ENCODE measurements at regions not wholly inside any gene's neighbourhood (a gene's known extent, or its start where the extent isn't known, plus 50 kb on each side); places are given as distances from the start of the nearest gene placed in this dataset.

DNA sequence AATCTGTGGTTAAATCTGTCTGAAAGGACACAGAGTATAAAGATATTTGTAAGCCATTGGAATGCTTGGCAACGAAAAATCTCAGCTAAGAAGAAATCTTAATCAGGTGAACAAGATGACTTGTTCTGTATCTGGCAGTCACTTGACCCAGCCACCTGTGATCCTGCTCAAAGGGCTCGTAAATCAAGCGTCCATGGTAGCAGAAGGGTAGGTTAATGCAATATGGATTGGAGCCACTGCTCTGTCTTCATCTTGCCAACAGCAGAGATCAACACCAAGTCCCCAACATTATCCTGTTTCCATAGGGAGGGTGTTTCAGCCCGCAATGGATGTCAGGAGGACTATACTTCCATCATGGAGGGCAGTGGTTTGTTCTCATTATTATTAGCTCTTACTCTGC lies 378.4 kb downstream of the CDH7 start:
- no peak overlapping the region for H3K27ac ChIP-seq (ENCODE audit: low read depth, low read length)
- no peaks in the 10 kb centered on the region for H3K27me3 ChIP-seq (ENCODE audit: insufficient read depth, low read length)
- DNase-seq (ENCODE audit: low read depth, low spot score) = no peak
- intact Hi-C loops (cut with micrococcal nuclease) = no loop called here
- ChIA-PET CTCF (no interaction called here), RAD21 (ENCODE audit: low non-redundant PET in 1 of 2, low total read pairs in 2 of 2, uncharacterized antibody in 2 of 2, unreplicated experiment in 2 of 2) (no interaction called here), POLR2A (no interaction called here)
- no TSS peak for BruUV-seq (replicated peaks)
- no peak overlapping the region for H3K4me2 ChIP-seq (ENCODE audit: low read length)
- H3K36me3 ChIP-seq (ENCODE audit: control insufficient read depth in 1 of 2, insufficient read depth in 2 of 2, low read length in 2 of 2) = no peaks in the 10 kb centered on the region
- TF ChIP-seq CEBPB (IDR thresholded peaks at IDR 0.05; ENCODE audit: low read depth) (no peak), ELF1 (IDR thresholded peaks at IDR 0.05; ENCODE audit: borderline replicate concordance, low read depth) (no peak), ZNF274 (IDR thresholded peaks at IDR 0.05; ENCODE audit: low read depth, low read length) (no peak), SP1 (IDR thresholded peaks at IDR 0.05; ENCODE audit: low read depth) (no peak), CTCF (IDR thresholded peaks at IDR 0.05 in 2 of 3, conservative IDR thresholded peaks at IDR 0.05 in 1 of 3; ENCODE audit: borderline replicate concordance in 1 of 3, insufficient read depth in 1 of 3, low read depth in 2 of 3, low read length in 2 of 3) (no peak), POLR2AphosphoS5 (IDR thresholded peaks at IDR 0.05; ENCODE audit: low read depth, low read length) (no peak), JUND (IDR thresholded peaks at IDR 0.05) (no peak), CBX3 (IDR thresholded peaks at IDR 0.05; ENCODE audit: low read depth) (no peak)
- TF ChIP-seq, protein P1, sequence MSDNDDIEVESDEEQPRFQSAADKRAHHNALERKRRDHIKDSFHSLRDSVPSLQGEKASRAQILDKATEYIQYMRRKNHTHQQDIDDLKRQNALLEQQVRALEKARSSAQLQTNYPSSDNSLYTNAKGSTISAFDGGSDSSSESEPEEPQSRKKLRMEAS (IDR thresholded peaks at IDR 0.05) = no peak
- no peaks in the 10 kb centered on the region for H3K79me2 ChIP-seq (ENCODE audit: insufficient read depth, low read length)
- H3K4me3 ChIP-seq (replicated peaks in 1 of 2; ENCODE audit: low read depth in 1 of 2, low read length in 2 of 2) = no peak overlapping the region
- no peaks in the 10 kb centered on the region for H4K20me1 ChIP-seq (ENCODE audit: insufficient read depth)
- H3K9me2 ChIP-seq (ENCODE audit: insufficient read depth) = no peaks in the 10 kb centered on the region
- H2AFZ ChIP-seq (ENCODE audit: low read depth, low read length, poor library complexity, severe bottlenecking) = no peak overlapping the region
- H3K9me3 ChIP-seq (ENCODE audit: control insufficient read depth in 1 of 2, insufficient read depth in 1 of 2, low read depth in 1 of 2, low read length in 2 of 2) = peaks cover 5 to 25% of the 10 kb centered on the region in 2 experiments; a peak in 2 of 4 replicates
- no peaks in the 10 kb centered on the region for H3K4me1 ChIP-seq (ENCODE audit: control insufficient read depth in 1 of 2, insufficient read depth in 2 of 2, low read length in 2 of 2)
- H3K9ac ChIP-seq (ENCODE audit: low read length) = no peak overlapping the region
- no peak for ATAC-seq

GRCh38 chr18:66126266-66126665 lies 375.5 kb downstream of the CDH7 start:
- CTCF ChIA-PET = no interaction called here
- Histone ChIP-seq H3K4me1 (ENCODE audit: control insufficient read depth in 1 of 2, insufficient read depth in 2 of 2, low read length in 2 of 2) (no peaks in the 10 kb centered on the region), H3K4me2 (ENCODE audit: low read length) (no peak overlapping the region), H3K9ac (ENCODE audit: low read length) (no peak overlapping the region), H3K27me3 (ENCODE audit: insufficient read depth, low read length) (no peaks in the 10 kb centered on the region), H3K79me2 (ENCODE audit: insufficient read depth, low read length) (no peaks in the 10 kb centered on the region), H2AFZ (ENCODE audit: low read depth, low read length, poor library complexity, severe bottlenecking) (no peak overlapping the region), H3K27ac (ENCODE audit: low read depth, low read length) (no peak overlapping the region), H4K20me1 (ENCODE audit: insufficient read depth) (no peaks in the 10 kb centered on the region), H3K9me2 (ENCODE audit: insufficient read depth) (no peaks in the 10 kb centered on the region), H3K36me3 (ENCODE audit: control insufficient read depth in 1 of 2, insufficient read depth in 2 of 2, low read length in 2 of 2) (no peaks in the 10 kb centered on the region), H3K9me3 (ENCODE audit: control insufficient read depth in 1 of 2, insufficient read depth in 1 of 2, low read depth in 1 of 2, low read length in 2 of 2) (peaks cover 10 to 22% of the 10 kb centered on the region in 2 experiments; a peak in 2 of 4 replicates), H3K4me3 (replicated peaks in 1 of 2; ENCODE audit: low read depth in 1 of 2, low read length in 2 of 2) (no peak overlapping the region)
- RAD21 ChIA-PET (ENCODE audit: low non-redundant PET in 1 of 2, low total read pairs in 2 of 2, uncharacterized antibody in 2 of 2, unreplicated experiment in 2 of 2) = no interaction called here
- intact Hi-C loops (cut with micrococcal nuclease) = no loop called here
- POLR2A ChIA-PET = no interaction called here
- BruUV-seq (replicated peaks) = no TSS peak
- no peak for ATAC-seq
- TF ChIP-seq ZFX (IDR thresholded peaks at IDR 0.05) (no peak), TCF7L2 (IDR thresholded peaks at IDR 0.05; ENCODE audit: borderline replicate concordance, extremely low read depth, insufficient read depth, insufficient read length) (no peak), EZH2 (IDR thresholded peaks at IDR 0.05) (no peak), RAD21 (IDR thresholded peaks at IDR 0.05; ENCODE audit: low read depth) (no peak), POLR2A (IDR thresholded peaks at IDR 0.05; ENCODE audit: borderline replicate concordance, extremely low read depth, insufficient read depth, insufficient read length) (no peak)
- TF ChIP-seq, protein P2, sequence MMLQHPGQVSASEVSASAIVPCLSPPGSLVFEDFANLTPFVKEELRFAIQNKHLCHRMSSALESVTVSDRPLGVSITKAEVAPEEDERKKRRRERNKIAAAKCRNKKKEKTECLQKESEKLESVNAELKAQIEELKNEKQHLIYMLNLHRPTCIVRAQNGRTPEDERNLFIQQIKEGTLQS (IDR thresholded peaks at IDR 0.05) = no peak
- DNase-seq (ENCODE audit: low read depth, low spot score) = no peak

Data from HCT116 (cell line).